GM21515 (cell line): ENCODE measurements at regions not wholly inside any gene's neighbourhood (a gene's known extent, or its start where the extent isn't known, plus 50 kb on each side); places are given as distances from the start of the nearest gene placed in this dataset.
"Not testable (repeated sequence)": the region's sequence is repeated elsewhere in the genome, so short reads cannot be mapped to it uniquely, and the experiment has no call there.

ENCODE experiments used
- ATAC-seq: cut with Tn5 transposase; IDR thresholded peaks from one replicate; pipeline ENCODE4 v1.9.1; 2021; ENCODE audit not compliant: unreplicated experiment

- no peak for ATAC-seq
These were observed 125.1 kb upstream of the SGK1 start for GRCh38 chr6:134443009-134443408.

GRCh38 chr6:134442073-134442472 is 124.2 kb upstream of the SGK1 start:
- ATAC-seq = no peak

DNA sequence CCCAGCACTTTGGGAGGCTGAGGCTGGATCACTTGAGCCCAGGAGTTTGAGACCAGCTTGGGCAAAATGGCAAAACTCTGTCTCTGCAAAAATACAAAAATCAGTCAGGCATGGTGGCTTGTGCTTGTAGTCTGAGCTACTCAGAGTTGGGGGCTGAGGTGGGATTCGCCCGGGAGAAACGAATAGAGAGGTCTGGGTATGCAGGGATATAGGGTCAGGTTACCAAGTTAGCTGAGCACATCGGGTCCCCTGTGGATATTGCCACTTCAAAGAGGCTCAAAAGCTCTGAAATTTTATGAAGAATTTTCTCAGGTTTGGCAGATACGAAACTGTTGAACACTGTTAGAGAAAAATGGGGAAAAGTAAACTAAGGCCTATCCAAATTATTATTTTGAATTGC is 120.9 kb upstream of the SGK1 start:
- no peak for ATAC-seq

DNA sequence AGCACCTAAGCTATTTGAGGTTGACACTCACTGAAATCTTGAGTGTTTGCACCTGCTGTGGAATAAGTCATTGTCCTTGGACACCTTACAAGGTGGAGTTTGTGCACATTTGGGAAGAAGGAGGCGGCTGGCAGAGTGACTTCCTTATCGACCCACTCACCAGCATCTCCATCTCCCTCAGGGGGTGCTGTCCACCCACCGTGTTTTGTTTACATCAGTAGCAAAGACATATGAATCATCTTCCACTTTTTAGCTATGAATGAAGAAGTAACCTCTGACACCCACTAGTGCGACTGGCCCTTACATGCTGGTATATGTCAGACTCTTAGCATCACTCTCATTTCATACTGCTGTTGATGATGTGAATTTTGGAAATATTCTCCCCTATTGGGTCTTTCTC is 119.5 kb upstream of the SGK1 start:
- no peak for ATAC-seq

GRCh38 chr6:134436950-134437349 is 119.0 kb upstream of the SGK1 start:
- ATAC-seq = no peak

GRCh38 chr6:134436281-134436815 is 118.4 kb upstream of the SGK1 start:
- peak; percentile 91 for ATAC-seq

DNA sequence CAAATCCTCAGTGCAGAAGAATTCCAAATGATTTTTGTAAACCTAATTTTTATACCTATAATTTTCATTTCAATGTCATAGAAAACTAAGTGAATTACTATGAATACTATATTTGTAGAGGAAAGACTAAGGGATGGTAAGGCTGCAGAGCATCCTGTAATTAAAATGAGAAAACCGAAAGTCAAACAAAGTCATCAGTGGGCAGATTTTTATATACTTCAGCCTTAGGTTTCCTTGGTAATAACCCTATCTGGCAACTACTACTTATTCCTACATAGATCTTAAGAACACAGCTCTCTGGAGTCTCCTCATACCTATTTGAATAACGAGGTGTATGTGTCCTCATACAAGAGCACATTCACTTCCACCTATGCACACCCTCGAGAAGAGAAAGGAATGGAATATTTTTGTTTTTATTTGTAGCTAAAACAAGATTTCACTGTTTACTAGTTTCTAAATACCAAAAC is 117.9 kb upstream of the SGK1 start:
- no peak for ATAC-seq

DNA sequence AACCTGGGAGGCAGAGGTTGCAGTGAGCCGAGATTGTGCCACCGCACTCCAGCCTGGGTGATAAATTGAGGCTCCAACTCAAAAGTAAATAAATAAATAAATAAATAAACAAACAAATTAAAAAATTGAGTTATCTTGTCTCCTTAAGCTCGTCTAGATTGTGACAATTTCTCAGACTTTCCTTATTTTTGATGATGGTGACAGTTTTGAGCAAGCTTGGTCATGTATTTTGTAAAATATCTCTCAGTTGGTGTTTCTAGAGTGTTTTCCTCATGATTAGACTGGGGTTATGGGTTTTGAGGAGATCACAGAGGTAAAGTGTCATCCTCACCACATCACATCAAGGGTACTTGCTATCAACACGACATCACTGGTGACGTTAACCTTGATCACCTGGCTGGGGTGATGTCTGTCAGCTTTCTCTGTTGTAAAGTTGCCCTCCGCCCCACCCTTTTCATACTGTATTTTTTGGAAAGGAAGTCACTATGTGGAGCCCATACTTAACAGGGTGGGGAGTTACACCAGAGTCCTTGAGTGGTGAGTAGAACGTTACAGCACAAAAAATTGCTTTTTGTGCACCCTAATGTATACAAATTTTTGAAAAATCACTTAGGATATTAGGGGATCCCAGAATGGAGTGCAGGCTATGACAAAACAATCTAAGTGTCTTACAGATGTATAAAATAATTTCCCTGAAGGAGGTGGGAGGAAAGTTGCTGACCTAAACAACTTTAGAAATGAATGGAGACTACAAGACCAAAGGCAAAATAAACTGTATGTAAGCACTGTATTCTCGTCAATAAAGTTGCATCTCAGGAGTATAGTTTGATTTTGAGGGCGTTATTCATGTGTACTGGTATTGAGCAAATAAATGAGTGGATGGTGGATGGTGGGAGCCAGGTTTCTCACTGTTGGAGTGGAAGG is 116.4 kb upstream of the SGK1 start:
- ATAC-seq = no peak

- ATAC-seq = no peak
These were observed 114.1 kb upstream of the SGK1 start for GRCh38 chr6:134432036-134432435.

- no peak for ATAC-seq
These were observed 113.5 kb upstream of the SGK1 start for GRCh38 chr6:134431421-134431859.

GRCh38 chr6:134429861-134430380 is 112.0 kb upstream of the SGK1 start:
- no peak for ATAC-seq

DNA sequence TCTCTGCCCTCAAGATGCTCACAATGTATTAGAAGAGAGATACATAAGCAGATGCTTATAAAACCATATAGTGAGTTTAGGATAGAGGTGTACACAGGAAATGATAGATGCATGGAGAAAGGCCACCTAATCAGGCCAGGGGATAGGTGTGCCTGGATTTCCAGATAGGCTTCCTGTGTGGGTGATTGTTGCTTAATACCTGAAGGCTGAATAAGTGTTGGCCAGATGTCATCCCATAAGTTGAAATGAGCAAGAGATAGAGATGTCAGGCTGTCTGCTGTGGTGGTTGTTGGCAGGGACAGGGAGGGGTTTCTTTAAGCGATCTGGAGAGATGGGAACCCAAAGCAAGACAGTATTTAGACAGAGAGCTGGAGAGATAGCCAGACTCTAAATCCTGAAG is 109.8 kb upstream of the SGK1 start:
- no peak for ATAC-seq

DNA sequence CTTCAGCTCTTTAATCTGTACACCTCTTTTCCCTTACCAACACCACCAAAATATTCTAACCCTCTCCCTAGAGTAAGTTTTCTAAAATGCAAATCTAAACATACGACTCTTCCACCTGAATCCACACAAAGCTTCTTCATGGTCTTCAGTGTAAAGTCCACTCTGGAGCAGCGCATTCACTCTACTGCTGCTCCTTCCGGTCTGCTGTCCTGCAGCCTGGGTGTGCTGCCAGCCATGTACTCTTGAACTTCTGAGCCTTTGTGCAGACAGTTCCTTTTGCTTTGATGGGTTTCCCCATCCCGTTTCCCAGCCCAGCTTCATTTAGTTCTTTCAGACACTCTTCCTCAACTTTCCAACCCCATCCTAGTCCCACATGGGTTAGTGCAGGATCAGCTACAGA is 108.7 kb upstream of the SGK1 start:
- no peak for ATAC-seq

DNA sequence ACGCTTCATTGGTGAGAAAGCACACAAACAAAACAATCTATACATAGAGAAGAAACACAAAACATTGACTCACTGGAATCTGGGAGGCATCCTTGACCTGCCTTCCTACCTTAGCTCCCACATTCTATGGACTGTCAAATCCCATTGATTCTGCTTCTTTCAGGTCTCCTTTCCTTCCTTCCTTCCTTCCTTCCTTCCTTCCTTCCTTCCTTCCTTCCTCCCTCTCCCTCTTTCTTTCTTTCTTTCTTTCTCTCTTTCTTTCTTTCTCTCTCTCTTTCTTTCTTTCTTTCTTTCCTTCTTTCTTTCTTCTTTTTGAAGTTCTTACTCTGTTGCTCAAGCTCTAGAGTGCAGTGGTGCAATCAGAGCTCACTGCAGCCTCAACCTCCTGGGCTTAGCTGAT is 108.0 kb upstream of the SGK1 start:
- ATAC-seq = not testable (repeated sequence)

GRCh38 chr6:134425513-134425912 is 107.6 kb upstream of the SGK1 start:
- no peak for ATAC-seq

DNA sequence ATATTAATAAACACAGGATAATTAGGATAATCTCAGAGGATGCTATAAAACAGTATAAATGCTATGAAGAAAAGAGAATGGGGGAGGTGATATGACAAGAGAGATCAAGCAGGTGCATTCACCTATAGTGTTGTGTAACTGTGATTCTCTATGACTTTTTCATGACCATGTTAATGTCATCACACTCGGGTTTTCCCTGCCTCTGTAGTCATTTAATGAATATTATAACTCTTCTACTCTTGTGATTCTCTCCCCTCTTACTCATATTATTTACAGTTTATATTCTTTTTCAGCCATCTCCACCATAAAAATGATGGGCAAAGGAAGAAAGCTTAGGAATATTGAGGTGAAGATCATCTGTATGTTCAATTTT is 106.9 kb upstream of the SGK1 start:
- no peak for ATAC-seq

DNA sequence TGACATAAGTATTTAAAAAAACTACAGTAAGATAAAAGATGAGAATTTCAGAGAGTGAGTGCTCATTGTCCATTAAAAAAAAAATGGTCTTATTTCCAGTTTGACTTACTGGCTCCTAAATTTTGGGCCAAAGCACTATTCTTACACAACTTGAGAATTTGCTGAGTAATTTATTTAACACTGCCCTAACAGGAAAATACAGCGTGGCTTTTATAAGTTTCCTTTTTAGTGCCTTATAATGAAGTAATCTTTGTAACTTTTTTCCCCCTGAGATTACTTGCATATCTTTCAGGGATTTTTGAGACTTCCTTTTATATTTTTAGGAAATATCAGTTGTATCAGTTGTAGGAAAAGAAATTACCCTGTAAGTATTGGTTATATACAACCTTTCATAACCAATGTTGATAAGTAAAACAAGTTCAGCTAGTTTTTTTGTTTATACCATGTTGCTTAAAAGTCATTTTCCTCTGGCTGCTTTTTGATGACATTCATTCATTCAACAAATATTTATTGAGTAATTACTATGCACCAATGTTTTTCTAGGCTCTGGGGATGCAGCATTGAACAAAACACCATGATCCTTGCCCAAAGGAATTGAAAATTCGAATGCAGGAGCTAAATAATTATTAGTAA is 106.4 kb upstream of the SGK1 start:
- no peak for ATAC-seq

DNA sequence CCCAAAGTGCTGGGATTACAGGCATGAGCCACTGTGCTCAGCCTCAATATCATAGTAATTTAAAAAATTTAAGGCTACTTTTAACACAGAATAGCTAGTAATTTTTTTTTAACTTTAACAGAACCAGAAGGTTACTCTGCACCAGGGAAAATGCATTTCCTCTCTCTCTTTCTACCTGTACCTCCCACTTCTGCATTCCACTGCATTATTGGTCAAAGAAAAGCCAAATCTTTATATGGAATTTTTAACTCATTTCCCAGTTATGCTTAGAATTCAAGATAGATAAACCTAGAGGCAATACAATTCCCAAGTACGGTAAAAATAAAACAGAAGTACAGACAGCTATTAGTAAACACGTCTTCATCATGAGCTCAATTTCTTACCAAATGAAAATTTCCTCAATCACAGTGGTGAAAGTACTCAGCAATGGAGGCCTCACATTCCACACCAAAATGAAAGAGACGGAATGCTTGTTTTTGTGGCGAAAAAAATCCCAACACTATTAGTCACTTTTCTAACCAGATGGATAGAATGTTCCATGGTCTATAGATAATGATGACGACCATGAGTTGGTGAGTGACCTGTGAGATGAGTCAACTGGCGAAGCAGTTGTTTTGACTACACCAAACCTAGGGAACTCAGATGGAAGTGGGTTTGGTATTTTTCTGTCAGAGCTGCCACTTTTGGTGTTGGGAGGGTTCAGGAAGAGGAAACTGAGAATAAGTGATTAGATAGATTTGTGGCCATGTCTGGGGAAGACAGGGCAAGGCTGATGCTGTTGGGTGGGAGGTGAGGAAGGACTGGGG is 104.7 kb upstream of the SGK1 start:
- ATAC-seq = no peak

DNA sequence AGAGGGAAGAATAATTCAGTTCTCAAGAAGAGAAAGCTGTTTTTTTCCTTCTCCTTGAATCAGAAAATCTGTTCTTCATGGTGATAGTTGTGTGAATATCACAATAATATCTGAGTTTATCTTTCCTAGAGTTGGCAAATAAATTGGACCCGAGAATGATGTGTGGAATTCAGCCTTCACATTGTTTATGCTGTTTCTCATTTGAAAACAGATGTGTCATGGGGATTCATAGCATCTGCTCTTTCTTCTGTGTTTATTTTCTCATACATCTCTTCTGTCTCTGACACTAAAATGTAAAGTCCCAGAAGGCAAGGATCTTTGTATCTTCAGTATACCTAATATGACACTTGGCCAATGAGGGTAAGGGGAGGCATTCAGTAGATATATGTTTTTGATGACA is 103.6 kb upstream of the SGK1 start:
- ATAC-seq = no peak

DNA sequence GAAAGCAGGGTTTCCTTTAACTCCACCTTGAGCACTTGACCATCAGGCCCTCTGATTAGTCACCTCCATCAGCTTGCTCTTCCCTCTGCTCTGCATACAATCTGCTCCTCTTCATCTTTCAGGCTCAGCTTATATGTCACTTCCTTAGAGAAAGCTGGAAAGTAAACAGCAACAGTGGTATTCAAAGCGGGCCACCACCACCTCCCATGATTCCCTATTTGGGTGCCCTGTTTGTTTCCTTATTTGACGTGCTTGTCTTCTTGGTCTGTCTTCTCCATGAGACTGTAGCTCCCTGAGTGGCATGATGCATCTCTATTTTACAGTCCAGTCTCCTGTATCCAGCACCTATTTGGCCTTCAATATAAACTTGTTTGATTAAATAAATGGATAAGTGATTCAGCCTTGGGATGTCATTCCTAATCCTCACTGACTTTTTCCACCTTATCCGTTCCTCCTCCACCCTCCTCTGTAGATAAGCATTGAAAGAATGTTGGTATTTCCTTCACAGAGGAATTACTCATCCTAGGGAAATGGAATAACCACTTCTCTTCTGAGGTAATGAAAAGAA is 102.8 kb upstream of the SGK1 start:
- ATAC-seq = no peak

DNA sequence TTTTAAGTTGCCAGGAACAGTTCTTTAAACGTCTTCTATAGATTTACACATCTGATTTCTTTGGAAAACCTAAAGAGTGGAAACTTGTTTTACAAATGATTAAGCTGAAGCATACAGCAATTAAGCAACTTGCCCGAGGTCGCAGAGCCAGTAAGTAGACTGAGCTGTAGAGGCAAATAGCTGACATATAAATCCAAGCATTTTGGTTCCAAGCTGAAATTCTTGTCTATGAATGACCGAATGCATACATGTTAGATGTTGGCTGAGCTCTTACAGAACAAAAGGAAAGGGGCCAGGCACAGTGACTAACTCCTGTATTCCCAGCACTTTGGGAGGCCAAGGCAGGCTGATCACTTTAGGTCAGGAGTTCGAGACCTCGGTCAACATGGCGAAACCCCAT is 101.8 kb upstream of the SGK1 start:
- no peak for ATAC-seq
